Spleen (tissue), 11 donors: ENCODE measurements at regions not wholly inside any gene's neighbourhood (a gene's known extent, or its start where the extent isn't known, plus 50 kb on each side); places are given as distances from the start of the nearest gene placed in this dataset.
A peak's percentile ranks its signal among the peaks of the same experiment; 100 is the strongest.

Experiments
- DNase-seq: peaks from one replicate; pipeline ENCODE4 v3.0.0-alpha.2; 2020
- H3K27ac ChIP-seq, 8 donors: fragments of 200-600 bp; sonication (generic) in 7 of 8; 1 replicate in 4 of 8; 2 replicates in 4 of 8; pipeline versions ENCODE4 v1.5.0 to v1.8.0; 2016 to 2021; ENCODE audit warnings: inconsistent platforms in 4 of 8, mild to moderate bottlenecking in 4 of 8, moderate library complexity in 1 of 8
- H3K27me3 ChIP-seq, 7 donors: fragments of 200-600 bp; sonication (generic) in 6 of 7; replicated peaks in 1 of 7; 1 replicate in 4 of 7; 2 replicates in 3 of 7; pipeline versions ENCODE4 v1.5.0 to v1.8.0; 2016 to 2021; ENCODE audit warnings: inconsistent platforms in 3 of 7, mild to moderate bottlenecking in 1 of 7
- H3K36me3 ChIP-seq, 6 donors: fragments of 200-600 bp; sonication (generic) in 5 of 6; 1 replicate in 4 of 6; 2 replicates in 2 of 6; pipeline versions ENCODE4 v1.5.0 to v1.8.0; 2016 to 2021; ENCODE audit warnings: inconsistent platforms in 2 of 6
- H3K4me1 ChIP-seq, 6 donors: fragments of 200-600 bp; sonication (generic) in 5 of 6; 1 replicate in 3 of 6; 2 replicates in 3 of 6; pipeline versions ENCODE4 v1.5.0 to v1.8.0; 2016 to 2021; ENCODE audit warnings: inconsistent platforms in 3 of 6
- H3K4me3 ChIP-seq, 8 donors: fragments of 200-600 bp; sonication (generic) in 7 of 8; 1 replicate in 4 of 8; 2 replicates in 4 of 8; pipeline versions ENCODE4 v1.5.0 to v1.8.0; 2016 to 2021; ENCODE audit warnings: inconsistent platforms in 4 of 8, mild to moderate bottlenecking in 4 of 8, moderate library complexity in 2 of 8
- H3K9me3 ChIP-seq, 8 donors: fragments of 200-600 bp; sonication (generic) in 7 of 8; 1 replicate in 4 of 8; 2 replicates in 4 of 8; pipeline versions ENCODE4 v1.5.0 to v1.8.0; 2016 to 2021; ENCODE audit warnings: inconsistent platforms in 4 of 8
- POLR2A ChIP-seq, 3 donors: fragments of 450-650 bp; IDR thresholded peaks; one replicate each; pipeline ENCODE4 v1.5.1; 2017; ENCODE audit warnings: antibody characterized with exemption in 3 of 3, mild to moderate bottlenecking in 1 of 3
- POLR2AphosphoS5 ChIP-seq, 3 donors: sonication (generic); formaldehyde crosslinking; IDR thresholded peaks; one replicate each; pipeline ENCODE4 v1.5.1; 2017; ENCODE audit warnings: antibody characterized with exemption in 3 of 3
- WGBS, 5 donors: extraction: QIAGEN DNeasy Blood & Tissue Kit in 3 of 5; methylation state at CpG; one replicate each; pipeline versions ENCODE4 v1.1.5 to v1.1.7; 2013 to 2018; 5-methylcytosine and 5-hydroxymethylcytosine counted together
- intact Hi-C: fragments of 100-400 bp; cut with DNase I; formaldehyde crosslinking; loops from one replicate; pipeline ENCODE4 v1.15.0; 2023; ENCODE audit warnings: low total_unique reads
- TF ChIP-seq, protein P1 (sequence below), 11 experiments: fragments of 200-600 bp in 7 of 11; fragments of 450-650 bp in 4 of 11; sonication (generic) in 4 of 11; IDR thresholded peaks in 8 of 11; conservative IDR thresholded peaks in 3 of 11; 1 replicate in 7 of 11; 2 replicates in 4 of 11; pipeline versions ENCODE4 v1.4.0 to v1.8.0; 2016 to 2021; ENCODE audit warnings: antibody characterized with exemption in 11 of 11, inconsistent platforms in 4 of 11, mild to moderate bottlenecking in 1 of 11
- donor health status: healthy with polysubstance abuse.
- donor health status: DM: no; HTN: no; CAD: no; lungs with moderate emphysema.
- donor health status: DM: no; HTN: no; CAD: no.
- donor health status: Bipolar disorder and iron deficiency.
- donor health status: healthy.
- donor health status: DM: no; HTN: no; CAD: no.
- donor health status: DM: yes; HTN: yes; CAD: no.

DNA sequence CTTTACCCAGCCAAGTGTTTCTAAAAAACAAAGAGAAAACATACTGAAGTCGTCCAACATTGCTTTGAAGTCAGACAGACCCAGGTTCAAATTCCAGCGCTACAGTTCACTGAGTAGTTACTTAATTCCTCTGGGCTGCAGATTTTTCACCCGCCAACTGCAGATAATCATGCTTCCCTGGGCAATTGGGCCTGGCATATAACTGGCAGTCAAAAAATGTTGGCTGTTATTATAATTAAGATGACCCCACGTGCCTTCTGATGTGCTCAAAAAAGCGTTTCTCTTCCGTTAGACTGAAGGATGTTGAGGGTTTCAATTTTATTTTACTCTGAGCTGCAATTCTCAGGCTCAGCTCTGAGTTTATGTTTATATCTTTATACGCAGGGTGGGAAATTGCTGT, 156.1 kb upstream of the CITED2 start:
- intact Hi-C loops: no loop called here
- Histone ChIP-seq H3K4me3 (no peak overlapping the region), H3K9me3 (no peaks in the 10 kb centered on the region), H3K27ac (peak overlapping the region in 7 of 8 donors; percentile 10 to 65 (median 59)), H3K4me1 (peaks cover 6 to 42% (median 23%) of the 10 kb centered on the region in 6 donors), H3K36me3 (no peaks in the 10 kb centered on the region), H3K27me3 (no peaks in the 10 kb centered on the region)
- TF ChIP-seq POLR2AphosphoS5 (IDR thresholded peaks at IDR 0.05): no peak
- TF ChIP-seq, protein P1, sequence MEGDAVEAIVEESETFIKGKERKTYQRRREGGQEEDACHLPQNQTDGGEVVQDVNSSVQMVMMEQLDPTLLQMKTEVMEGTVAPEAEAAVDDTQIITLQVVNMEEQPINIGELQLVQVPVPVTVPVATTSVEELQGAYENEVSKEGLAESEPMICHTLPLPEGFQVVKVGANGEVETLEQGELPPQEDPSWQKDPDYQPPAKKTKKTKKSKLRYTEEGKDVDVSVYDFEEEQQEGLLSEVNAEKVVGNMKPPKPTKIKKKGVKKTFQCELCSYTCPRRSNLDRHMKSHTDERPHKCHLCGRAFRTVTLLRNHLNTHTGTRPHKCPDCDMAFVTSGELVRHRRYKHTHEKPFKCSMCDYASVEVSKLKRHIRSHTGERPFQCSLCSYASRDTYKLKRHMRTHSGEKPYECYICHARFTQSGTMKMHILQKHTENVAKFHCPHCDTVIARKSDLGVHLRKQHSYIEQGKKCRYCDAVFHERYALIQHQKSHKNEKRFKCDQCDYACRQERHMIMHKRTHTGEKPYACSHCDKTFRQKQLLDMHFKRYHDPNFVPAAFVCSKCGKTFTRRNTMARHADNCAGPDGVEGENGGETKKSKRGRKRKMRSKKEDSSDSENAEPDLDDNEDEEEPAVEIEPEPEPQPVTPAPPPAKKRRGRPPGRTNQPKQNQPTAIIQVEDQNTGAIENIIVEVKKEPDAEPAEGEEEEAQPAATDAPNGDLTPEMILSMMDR (IDR thresholded peaks at IDR 0.05 in 8 of 11, conservative IDR thresholded peaks at IDR 0.05 in 3 of 11): no peak
- TF ChIP-seq POLR2A (IDR thresholded peaks at IDR 0.05): no peak
- no peak for DNase-seq
- WGBS, 5 donors: 69 to 82% (median 80%) methylated on average over 7 of the region's 7 CpGs

DNA sequence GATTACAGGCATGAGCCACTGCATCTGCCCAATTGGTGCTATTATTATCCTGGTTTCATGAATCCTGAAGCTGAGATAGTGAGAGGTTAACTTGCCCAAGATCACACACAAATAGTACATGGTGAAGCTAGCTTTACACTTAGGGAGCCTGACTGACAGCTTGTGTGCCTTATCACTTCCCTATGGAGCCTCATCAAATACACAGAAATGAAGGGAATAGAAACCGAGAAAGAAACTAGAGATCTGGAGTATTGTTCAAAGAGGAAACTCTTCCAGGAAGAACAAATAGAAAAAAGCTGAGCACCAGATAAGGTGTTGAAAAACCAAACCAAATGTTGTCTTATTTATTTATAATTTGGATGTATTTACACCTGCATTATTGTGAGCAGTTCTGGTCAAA, 155.0 kb upstream of the CITED2 start:
- peaks cover 6 to 35% (median 15%) of the 10 kb centered on the region in 6 donors for H3K4me1 ChIP-seq
- H3K36me3 ChIP-seq: no peaks in the 10 kb centered on the region
- H3K27ac ChIP-seq: no peak overlapping the region
- H3K27me3 ChIP-seq: no peaks in the 10 kb centered on the region
- TF ChIP-seq, protein P1 (IDR thresholded peaks at IDR 0.05 in 8 of 11, conservative IDR thresholded peaks at IDR 0.05 in 3 of 11): no peak
- TF ChIP-seq POLR2A (IDR thresholded peaks at IDR 0.05): no peak
- no peak for TF ChIP-seq POLR2AphosphoS5 (IDR thresholded peaks at IDR 0.05)
- no peaks in the 10 kb centered on the region for H3K9me3 ChIP-seq
- no peak overlapping the region for H3K4me3 ChIP-seq
- WGBS, 5 donors: 84 to 91% (median 86%) methylated on average over 1 of the region's 1 CpG
- intact Hi-C loops: no loop called here
- no peak for DNase-seq

GRCh38 chr6:139528471-139528870, 154.0 kb upstream of the CITED2 start:
- Histone ChIP-seq H3K4me3 (no peak overlapping the region), H3K36me3 (no peaks in the 10 kb centered on the region), H3K9me3 (no peaks in the 10 kb centered on the region), H3K4me1 (peaks cover 0 to 26% (median 6%) of the 10 kb centered on the region in 6 donors), H3K27ac (no peak overlapping the region), H3K27me3 (no peaks in the 10 kb centered on the region)
- WGBS, 5 donors: 63 to 82% (median 66%) methylated on average over 2 of the region's 2 CpGs
- no peak for TF ChIP-seq POLR2AphosphoS5 (IDR thresholded peaks at IDR 0.05)
- TF ChIP-seq, protein P1 (IDR thresholded peaks at IDR 0.05 in 8 of 11, conservative IDR thresholded peaks at IDR 0.05 in 3 of 11): no peak
- TF ChIP-seq POLR2A (IDR thresholded peaks at IDR 0.05): no peak
- DNase-seq: no peak
- intact Hi-C loops: no loop called here

- peaks cover 0 to 5% (median 0%) of the 10 kb centered on the region in 6 donors for H3K4me1 ChIP-seq
- intact Hi-C loops: no loop called here
- H3K4me3 ChIP-seq: no peak overlapping the region
- TF ChIP-seq, protein P1 (IDR thresholded peaks at IDR 0.05 in 8 of 11, conservative IDR thresholded peaks at IDR 0.05 in 3 of 11): no peak
- TF ChIP-seq POLR2A (IDR thresholded peaks at IDR 0.05) (no peak), POLR2AphosphoS5 (IDR thresholded peaks at IDR 0.05) (no peak)
- H3K36me3 ChIP-seq: no peaks in the 10 kb centered on the region
- H3K9me3 ChIP-seq: no peaks in the 10 kb centered on the region
- no peaks in the 10 kb centered on the region for H3K27me3 ChIP-seq
- no peak for DNase-seq
- WGBS, 5 donors: 74 to 93% (median 81%) methylated on average over 2 of the region's 2 CpGs
- H3K27ac ChIP-seq: peak overlapping the region in 4 of 8 donors; percentile 27 to 67 (median 50)
Observed at GRCh38 chr6:139525415-139525814, 151.0 kb upstream of the CITED2 start.
